Esophagus mucosa (tissue), 1 donor: ENCODE measurements at regions not wholly inside any gene's neighbourhood (a gene's known extent, or its start where the extent isn't known, plus 50 kb on each side); places are given as distances from the start of the nearest gene placed in this dataset.
"Not testable (repeated sequence)": the region's sequence is repeated elsewhere in the genome, so short reads cannot be mapped to it uniquely, and the experiment has no call there.

Experiments
- ATAC-seq: fragments of 200-7000 bp; cut with Tn5 transposase; one replicate; pipeline ENCODE4 v1.9.1; 2020
- donor health status: DM: yes; HTN: yes; CAD: no.

DNA sequence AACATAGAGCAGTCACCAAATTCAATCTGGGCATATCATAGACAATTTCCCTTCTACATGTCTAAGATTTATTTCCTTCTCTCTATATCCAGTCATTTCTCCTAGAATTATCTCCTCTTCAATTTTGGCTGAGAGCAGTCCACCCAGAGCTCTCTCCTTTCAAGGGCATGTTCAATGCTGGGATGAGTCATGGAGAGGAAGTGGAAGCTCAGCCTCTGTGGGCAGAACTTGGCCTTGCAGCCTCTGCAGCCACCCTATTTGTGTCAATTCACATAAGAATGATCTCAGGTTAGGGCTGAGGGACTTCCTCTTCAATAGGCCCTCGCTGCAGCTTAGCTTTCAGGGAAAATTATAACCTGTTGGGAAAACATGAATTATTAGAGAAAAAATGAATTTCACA lies 560.8 kb downstream of the POM121L12 start:
- peak; percentile 84 for ATAC-seq

DNA sequence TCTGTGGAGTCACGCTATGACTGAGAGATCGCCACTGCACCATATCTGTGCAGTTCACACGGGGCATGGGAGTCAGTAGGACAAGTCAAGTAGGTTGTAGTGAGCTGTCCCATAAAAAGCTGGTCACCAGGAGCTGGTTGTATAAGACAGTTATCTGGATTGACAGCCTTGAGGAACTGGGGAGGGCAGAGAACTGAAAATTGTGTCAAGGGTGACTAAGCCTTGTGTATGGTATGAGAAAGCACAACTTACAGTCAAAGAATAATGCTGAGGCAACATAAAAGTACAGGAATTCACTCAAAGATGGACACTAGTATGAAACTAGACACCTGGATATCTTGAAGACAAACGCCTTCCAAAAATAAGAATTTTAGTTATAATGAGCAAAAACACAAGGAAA lies 564.9 kb downstream of the POM121L12 start:
- ATAC-seq = no peak

- ATAC-seq = peak; percentile 92
Measured at GRCh38 chr7:53602817-53603418, 567.5 kb downstream of the POM121L12 start.

GRCh38 chr7:53603461-53603860 lies 568.0 kb downstream of the POM121L12 start:
- peak; percentile 37 for ATAC-seq

- no peak for ATAC-seq
Measured at GRCh38 chr7:53604201-53604600, 568.8 kb downstream of the POM121L12 start.

DNA sequence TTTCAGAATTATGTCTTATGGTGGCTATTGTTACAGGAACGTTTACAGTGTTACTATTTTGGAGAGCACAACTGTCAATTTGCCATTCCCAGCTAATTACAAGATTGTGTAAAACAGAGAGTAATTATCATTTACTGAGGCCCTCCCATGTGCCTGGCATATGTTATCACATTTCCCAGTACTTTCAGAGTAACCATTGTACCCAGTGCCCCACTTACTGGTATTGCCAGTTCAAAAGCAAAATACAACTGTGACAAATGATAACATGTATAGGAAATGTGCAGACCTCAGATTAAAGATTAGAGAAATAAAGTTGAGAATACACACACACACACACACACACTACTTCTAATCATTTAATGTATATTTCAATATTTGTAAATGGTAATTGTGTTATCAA lies 572.5 kb downstream of the POM121L12 start:
- ATAC-seq = no peak

DNA sequence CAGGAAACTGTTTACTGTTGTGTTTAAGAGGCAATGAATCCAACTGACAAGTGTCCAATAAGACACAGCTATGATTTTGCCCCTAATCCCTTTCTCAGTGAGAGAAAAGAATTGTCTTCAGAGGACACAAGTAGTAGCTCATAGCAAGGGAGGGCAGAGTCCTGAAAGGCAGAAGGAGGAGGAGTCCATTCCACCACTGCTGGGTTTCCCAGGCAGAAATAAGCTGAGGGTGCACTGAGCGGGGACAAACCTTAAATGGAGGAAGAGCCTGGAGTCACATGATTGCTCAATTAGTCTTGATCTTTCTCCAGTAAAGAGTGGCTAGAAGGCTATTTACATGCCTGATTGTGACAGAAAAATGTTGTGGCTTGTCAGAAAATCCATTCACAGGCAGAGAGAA lies 573.8 kb downstream of the POM121L12 start:
- ATAC-seq = no peak

DNA sequence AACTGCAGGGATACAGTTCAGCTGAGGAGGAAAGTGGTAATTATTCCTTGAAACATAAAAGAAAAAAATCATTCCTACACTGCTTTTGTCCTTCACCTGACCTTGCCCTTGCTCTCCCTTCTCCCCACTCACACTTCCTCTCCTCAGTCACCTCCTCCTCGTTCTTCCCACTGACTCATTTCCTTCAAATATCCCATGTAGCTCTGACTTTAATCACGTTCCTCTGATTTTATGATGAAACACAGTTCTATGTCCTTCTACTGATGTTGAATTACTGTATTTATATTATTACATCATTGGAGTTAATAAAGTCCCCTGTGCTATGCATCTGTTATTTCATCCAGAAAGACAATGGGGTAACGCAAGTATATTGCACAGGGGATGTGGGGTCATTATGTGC lies 575.6 kb downstream of the POM121L12 start:
- ATAC-seq = no peak

DNA sequence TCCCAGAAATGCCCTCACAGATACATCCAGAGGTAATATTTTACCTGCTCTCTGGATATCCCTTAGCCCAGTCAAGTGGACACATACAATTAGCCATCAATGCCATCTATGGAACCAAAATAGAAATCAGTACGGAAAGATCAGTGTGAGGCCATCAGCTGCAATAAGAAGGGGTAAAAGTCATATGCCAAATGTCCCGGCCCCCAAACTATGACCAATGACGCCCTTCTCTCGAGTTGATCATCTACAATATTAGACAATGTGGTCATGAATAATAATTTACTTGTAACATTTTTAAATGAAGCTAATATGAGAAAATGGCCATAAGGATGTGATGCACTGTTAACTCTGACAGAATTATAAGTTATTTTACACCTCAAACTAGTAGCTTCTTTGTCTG lies 588.9 kb downstream of the POM121L12 start:
- no peak for ATAC-seq

GRCh38 chr7:53628775-53629174 lies 593.3 kb downstream of the POM121L12 start:
- ATAC-seq = no peak

GRCh38 chr7:53635251-53635650 lies 599.8 kb downstream of the POM121L12 start:
- ATAC-seq = not testable (repeated sequence)

- ATAC-seq = no peak
Measured at GRCh38 chr7:53638517-53638916, 603.1 kb downstream of the POM121L12 start.

GRCh38 chr7:53641091-53641490 lies 605.7 kb downstream of the POM121L12 start:
- no peak for ATAC-seq

DNA sequence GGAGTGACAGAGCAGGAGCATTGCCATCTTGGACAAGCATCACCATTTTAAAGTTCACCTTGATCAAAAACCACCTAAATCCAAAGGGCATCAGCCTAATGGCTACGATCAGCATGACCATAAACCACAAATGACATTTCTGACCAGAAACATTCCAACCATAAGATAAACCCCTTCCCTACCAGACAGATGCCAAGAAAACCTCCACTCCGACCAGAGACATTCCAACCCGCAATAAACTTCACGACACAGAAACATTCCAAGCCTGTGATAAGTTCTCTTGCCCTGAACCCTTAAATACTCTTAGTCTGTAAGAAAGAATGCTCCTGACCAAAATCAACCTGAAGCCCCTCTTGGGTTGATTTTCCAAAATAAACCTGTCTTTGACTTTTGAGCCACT lies 606.9 kb downstream of the POM121L12 start:
- ATAC-seq = no peak

- ATAC-seq = no peak
Measured at GRCh38 chr7:53642866-53643265, 607.4 kb downstream of the POM121L12 start.

DNA sequence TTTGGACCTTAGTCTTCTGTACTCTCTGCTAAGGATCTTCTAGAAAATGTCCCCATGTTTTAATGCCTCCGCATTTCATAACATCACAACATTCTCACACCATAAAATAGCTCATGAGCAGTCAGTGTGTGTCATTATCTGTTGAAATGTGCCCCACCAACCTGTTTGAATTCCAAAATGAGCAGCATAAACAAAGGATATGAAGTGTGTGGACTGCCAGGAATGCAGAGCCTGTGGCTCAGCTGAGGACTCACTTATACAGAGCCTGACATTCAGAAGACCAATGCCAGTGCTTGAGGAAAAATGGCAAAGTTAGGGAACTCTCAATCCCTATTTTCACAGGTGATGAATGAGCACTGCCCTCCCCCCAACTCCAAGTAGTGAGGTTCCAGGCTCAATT lies 621.4 kb downstream of the POM121L12 start:
- ATAC-seq = no peak

DNA sequence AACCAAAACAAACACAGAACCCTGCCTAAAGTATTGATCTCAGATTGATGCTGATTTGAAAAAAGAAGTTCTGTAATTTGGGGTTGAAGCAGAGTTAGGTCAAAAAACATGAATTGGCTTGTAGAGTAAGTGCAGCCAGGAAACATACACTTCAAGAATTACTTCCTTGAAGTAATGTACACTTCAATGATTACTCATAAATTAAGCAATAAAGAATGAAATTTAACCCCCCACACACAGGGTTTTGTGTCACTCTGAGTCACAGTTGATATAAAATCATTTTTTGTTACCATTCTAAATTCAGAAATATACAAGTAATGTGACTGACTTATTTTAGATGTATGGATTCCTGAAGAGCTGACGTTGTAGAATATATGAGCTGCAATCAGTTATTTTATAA lies 622.2 kb downstream of the POM121L12 start:
- ATAC-seq = peak; percentile 71

DNA sequence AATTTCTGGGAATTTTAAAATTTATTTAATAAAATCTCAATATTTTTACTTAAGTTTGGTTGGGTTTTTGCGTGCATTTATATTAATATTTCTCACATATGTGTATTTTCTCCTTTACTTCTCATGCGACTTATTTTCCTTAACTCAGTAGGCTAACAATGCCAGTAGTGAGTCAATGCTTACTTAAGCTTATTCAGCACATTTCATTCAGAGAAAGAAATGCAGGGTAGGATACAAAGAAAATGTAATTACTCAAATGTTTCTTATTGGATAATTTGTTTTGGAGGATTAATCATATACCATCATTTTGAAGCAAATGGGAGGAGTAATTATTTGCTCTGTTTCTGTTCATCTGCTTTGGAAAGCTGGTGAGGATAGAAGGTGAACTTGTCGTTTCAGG lies 623.5 kb downstream of the POM121L12 start:
- ATAC-seq = peak; percentile 55

- ATAC-seq = no peak
Measured at GRCh38 chr7:53661645-53662217, 626.3 kb downstream of the POM121L12 start.

DNA sequence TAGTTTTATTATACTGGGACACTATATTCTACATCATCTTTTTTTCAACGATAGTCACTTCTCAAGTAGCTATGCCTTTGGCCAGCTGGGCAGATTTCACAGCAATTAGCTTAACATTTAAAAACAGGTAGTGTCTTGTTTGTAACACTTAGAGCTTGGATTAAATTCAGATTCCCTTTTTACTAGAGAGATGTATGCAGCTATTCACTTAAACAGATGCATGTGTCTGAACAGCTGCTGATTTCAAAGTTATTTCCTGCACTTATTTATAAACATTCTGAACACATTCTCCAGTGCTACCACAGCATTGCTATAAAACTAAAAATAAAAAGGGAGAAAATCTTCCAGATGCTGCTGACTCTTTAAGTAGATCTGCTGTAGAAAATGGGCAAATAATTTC lies 637.2 kb downstream of the POM121L12 start:
- ATAC-seq = no peak

DNA sequence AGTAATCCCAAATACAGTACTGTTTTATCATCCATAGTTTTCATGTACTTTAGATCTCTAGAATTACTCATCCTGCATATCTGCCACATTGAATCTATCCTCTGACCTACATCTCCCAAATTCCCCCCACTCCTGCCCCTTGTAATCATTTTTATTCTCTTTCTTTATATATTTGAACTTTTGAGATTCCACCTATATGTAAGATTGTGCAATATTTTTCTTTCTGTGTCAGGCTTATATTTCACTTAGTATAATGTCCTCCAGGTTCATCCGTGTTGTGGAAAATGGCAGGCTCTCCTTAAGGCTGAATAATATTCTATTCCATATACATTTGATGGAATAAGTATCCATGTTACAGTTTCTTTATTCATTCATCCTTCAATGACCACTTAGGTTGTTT lies 640.4 kb downstream of the POM121L12 start:
- ATAC-seq = no peak

DNA sequence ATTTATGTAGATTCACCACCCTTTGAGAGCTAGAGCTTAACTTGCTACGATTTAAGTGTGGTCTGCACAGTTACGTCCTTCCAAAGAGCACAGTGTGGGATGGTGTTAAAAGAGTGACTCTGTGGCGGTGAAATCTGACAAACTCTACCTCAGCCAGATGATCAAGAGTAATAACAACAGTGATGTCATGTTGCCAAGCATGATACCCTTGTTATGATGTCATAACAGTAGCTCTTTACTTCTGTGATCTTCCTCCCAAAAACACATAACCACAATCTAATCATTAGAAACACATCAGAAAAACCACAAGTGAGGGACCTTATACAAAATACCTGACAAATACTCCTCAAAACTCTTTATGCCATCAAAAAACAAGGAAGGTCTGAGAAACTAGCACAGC lies 649.3 kb downstream of the POM121L12 start:
- no peak for ATAC-seq

DNA sequence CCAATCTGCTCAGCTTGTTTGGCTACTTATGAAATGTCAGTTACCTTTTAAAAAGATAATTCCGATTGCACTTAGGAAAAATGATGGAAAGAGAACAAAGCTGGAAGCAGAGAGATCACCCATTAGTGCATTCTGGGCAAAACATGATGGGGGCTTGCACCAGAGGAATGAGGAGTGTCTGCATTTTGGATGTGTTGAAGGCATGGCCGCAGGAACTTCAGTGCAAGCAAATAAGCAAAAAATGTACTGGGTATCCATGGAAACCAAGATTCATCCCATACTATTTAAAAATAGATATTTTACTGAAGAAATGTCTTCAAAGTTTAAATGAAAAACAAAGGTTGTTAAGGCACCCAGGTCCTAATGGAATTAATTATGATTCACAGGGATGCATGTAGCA lies 655.0 kb downstream of the POM121L12 start:
- no peak for ATAC-seq

DNA sequence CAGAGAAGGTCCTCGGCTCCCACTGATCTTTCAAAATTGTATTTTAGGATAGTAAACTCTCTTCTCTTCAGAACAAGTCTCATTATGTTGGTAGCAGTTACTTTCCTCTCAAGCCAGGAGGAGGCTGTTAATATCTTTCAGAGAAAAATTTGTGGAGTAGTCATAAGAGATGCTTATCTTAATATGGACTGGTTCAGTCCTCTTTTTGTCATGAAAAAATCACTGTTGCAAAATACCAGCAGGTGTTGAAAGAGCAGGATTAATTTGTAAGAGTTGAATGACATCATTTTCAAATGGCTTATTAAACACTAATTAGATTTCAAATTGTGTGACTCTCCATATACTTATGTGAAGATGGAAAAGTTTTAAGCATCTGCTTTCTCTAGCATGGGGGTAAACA lies 662.5 kb downstream of the POM121L12 start:
- ATAC-seq = no peak

- no peak for ATAC-seq
Measured at GRCh38 chr7:53699215-53699837, 663.9 kb downstream of the POM121L12 start.
